ENCODE measurements at regions not wholly inside any gene's neighbourhood (a gene's known extent, or its start where the extent isn't known, plus 50 kb on each side); places are given as distances from the start of the nearest gene placed in this dataset.

DNA sequence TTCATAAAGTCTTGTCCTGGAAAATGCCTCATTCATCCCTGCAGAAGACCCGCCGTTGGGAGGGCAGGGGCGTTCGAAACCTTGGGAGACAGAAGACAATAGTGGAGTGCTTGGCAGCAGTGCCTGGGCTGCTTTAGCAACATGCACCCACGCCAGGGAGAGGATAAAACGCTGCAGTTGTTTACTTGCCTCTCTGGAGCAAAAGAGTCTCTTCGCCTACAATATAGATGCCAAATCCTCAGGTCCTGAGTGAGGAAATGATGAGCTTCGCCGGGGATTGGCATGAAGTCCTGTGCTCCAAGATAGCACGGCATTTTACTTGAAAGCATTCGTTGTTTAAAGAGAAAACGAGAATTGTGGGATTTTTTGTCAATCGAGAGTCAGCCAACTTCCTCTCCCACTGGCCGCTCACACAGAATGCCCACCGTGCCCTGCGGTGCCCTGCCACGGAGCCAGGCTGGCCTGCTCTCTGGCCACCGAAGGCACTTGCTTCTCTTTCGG lies 152.5 kb upstream of the POU3F3 start:
- TF ChIP-seq, protein P1, sequence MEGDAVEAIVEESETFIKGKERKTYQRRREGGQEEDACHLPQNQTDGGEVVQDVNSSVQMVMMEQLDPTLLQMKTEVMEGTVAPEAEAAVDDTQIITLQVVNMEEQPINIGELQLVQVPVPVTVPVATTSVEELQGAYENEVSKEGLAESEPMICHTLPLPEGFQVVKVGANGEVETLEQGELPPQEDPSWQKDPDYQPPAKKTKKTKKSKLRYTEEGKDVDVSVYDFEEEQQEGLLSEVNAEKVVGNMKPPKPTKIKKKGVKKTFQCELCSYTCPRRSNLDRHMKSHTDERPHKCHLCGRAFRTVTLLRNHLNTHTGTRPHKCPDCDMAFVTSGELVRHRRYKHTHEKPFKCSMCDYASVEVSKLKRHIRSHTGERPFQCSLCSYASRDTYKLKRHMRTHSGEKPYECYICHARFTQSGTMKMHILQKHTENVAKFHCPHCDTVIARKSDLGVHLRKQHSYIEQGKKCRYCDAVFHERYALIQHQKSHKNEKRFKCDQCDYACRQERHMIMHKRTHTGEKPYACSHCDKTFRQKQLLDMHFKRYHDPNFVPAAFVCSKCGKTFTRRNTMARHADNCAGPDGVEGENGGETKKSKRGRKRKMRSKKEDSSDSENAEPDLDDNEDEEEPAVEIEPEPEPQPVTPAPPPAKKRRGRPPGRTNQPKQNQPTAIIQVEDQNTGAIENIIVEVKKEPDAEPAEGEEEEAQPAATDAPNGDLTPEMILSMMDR (conservative IDR thresholded peaks at IDR 0.05; ENCODE audit: low read depth) = no peak

DNA sequence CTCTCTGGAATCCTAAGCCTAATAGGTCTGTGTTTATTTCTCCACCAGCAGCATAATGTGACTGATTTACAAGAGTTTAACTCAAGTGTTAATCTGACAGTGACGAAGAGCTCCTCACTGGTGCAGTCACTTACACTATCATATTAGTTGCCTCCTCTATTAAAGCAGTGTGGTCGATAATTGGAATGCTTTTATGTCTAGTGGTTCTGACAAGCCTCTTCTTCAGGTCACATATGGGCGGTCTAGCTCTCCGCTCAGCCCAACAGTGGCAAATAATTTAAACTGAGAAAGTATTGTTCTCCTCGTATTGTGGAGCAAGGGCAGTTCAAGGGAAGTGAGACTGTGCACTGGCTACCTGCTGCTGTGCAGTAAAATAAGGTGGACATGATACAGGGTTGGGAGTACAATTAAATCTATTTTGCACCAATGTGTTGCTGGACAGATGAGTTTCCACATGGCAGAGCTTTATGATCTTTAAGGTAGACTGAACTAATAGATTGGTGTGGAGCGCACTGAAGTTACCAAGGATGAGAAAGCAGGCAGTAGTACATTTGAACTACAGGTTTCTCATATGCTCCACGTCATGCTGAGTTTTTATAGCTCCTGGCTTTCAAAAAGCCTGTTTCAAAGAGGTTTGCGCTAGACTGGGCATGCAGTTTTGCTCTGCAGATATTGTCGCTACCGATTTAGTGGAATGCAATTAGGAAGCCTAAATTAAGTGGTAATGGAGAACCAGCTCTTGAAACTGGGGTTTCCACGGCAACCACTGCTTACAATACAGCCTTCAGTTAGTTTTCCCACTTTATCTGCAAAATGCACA lies 151.7 kb upstream of the POU3F3 start:
- TF ChIP-seq, protein P1 (conservative IDR thresholded peaks at IDR 0.05; ENCODE audit: low read depth) = no peak
- DNase-seq (ENCODE audit: low spot score) = no peak
- CTCF ChIA-PET = no interaction called here
- H3K27ac ChIP-seq = no peak overlapping the region
- POLR2A ChIA-PET (ENCODE audit: low non-redundant PET) = no interaction called here

More for the DNA sequence above, 152.5 kb upstream of the POU3F3 start:
- no peak overlapping the region for H3K27ac ChIP-seq
- ChIA-PET CTCF (no interaction called here), POLR2A (ENCODE audit: low non-redundant PET) (no interaction called here)
- DNase-seq (ENCODE audit: low spot score) = no peak

DNA sequence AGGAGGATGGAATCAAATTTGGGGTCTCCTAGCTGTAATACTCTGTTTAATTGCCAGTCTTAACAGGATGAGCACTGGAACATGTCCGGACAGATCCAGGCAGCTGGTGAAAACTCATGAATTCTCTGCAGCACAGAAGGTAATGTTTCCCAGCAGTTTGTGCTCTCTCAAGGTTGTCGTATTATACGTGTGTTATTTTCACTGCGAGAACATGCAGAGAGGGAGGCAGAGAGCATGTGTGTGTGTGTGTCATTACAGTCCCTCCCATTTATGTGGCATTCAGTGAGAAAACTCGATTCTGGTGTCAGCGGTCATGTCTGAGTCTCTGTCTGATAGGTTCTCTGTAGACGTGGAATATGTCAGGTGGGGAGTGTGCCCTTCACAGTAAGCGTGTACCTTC lies 150.2 kb upstream of the POU3F3 start:
- CTCF ChIA-PET = no interaction called here
- DNase-seq (ENCODE audit: low spot score) = peak; percentile 9
- TF ChIP-seq, protein P1 (conservative IDR thresholded peaks at IDR 0.05; ENCODE audit: low read depth) = no peak
- POLR2A ChIA-PET (ENCODE audit: low non-redundant PET) = no interaction called here
- no peak overlapping the region for H3K27ac ChIP-seq

DNA sequence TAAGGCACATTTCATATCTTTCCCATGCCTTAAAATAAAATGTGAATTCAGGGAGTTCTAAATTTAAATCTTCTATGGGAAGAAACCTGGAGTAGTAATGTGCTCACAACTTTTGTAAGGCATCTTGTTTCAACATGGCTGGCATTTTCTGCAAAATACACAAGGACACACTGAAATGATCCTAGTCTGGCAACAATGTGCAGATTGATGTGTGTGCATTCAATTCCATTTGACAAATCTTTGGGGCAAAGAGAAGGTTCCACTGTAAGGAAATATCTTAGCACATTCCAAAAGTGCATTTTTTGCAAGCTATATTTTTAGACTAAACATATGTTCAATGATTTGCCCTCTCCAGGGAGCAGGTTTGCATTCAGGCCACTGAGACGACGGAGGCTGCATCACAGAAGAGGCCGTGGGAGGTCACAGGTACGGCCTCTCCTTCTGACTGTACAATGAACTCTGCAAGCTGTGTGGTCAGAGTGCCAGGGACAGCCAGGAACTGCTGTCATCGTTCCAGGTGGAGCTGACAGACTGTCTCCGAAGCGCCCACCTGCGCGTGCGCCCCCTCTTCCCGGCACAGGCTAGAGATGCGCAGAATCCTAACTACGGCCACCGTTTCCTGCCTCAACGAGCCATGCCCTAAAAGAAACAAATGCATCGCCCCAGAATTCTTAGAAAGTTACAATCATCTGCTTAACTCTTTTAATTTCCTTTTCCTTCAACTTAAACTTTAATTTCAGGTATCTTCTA lies 149.2 kb upstream of the POU3F3 start:
- ChIA-PET POLR2A (ENCODE audit: low non-redundant PET) (no interaction called here), CTCF (no interaction called here)
- no peak for DNase-seq (ENCODE audit: low spot score)
- H3K27ac ChIP-seq = no peak overlapping the region
- TF ChIP-seq, protein P1 (conservative IDR thresholded peaks at IDR 0.05; ENCODE audit: low read depth) = no peak

DNA sequence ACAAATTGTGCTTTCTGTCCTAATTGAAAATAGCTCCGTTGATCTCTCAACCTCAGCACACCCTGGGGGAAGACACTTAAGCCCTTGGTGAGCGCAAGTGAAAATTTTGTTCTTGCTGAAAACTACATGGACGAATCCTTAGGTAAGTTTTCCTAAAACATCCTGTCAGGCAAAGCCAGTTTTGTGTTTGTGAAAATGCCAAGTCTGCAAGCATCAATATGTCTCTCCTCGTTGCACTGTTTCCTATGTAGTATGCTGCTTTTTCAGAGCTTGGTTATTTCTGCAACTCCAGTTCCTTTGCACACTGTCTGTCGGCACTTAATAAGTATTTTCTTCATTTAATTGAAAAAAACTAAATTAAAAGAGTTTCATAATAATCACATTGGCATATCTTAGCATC lies 146.9 kb upstream of the POU3F3 start:
- ChIA-PET CTCF (interaction anchor here (0.6 kb wide), 1 partner anchor 58 kb away, joined by 9 read pairs; no protein-coding TSS in a partner anchor), POLR2A (ENCODE audit: low non-redundant PET) (no interaction called here)
- DNase-seq (ENCODE audit: low spot score) = no peak
- TF ChIP-seq, protein P1 (conservative IDR thresholded peaks at IDR 0.05; ENCODE audit: low read depth) = no peak
- no peak overlapping the region for H3K27ac ChIP-seq

DNA sequence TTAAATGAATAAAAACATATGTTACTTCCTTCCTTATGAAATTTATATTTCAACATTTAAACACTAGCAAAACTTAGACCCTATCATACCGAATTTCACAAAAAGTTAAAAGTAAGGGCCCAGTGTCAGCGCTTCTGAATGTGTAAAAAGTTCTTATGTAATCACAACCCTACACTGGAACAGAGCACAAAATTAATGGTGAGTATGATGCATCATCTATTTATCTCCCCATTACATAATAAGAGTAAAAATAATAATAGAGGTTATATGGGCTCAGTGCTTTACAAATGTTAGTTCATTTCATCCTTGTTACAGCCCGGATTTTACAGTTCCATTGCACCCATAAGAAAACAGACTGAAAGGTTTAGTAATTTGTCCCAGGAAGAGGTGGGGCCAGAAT lies 144.9 kb upstream of the POU3F3 start:
- H3K27ac ChIP-seq = no peak overlapping the region
- ChIA-PET POLR2A (ENCODE audit: low non-redundant PET) (no interaction called here), CTCF (no interaction called here)
- no peak for DNase-seq (ENCODE audit: low spot score)
- TF ChIP-seq, protein P1 (conservative IDR thresholded peaks at IDR 0.05; ENCODE audit: low read depth) = no peak

Measured in RWPE1 (cell line).